ENCODE measurements at regions not wholly inside any gene's neighbourhood (a gene's known extent, or its start where the extent isn't known, plus 50 kb on each side); places are given as distances from the start of the nearest gene placed in this dataset.

GRCh38 chr21:24939291-24939690, 668.0 kb downstream of the MRPL39 start:
- DNase-seq = no peak
- Histone ChIP-seq H3K9me3 (no peaks in the 10 kb centered on the region), H3K4me1 (peaks cover 7% of the 10 kb centered on the region; the same call in 1 of the 2 replicates), H3K36me3 (no peaks in the 10 kb centered on the region), H3K4me3 (ENCODE audit: low read depth, low read length) (no peak overlapping the region), H3K27me3 (no peaks in the 10 kb centered on the region)
- TF ChIP-seq, protein P1, sequence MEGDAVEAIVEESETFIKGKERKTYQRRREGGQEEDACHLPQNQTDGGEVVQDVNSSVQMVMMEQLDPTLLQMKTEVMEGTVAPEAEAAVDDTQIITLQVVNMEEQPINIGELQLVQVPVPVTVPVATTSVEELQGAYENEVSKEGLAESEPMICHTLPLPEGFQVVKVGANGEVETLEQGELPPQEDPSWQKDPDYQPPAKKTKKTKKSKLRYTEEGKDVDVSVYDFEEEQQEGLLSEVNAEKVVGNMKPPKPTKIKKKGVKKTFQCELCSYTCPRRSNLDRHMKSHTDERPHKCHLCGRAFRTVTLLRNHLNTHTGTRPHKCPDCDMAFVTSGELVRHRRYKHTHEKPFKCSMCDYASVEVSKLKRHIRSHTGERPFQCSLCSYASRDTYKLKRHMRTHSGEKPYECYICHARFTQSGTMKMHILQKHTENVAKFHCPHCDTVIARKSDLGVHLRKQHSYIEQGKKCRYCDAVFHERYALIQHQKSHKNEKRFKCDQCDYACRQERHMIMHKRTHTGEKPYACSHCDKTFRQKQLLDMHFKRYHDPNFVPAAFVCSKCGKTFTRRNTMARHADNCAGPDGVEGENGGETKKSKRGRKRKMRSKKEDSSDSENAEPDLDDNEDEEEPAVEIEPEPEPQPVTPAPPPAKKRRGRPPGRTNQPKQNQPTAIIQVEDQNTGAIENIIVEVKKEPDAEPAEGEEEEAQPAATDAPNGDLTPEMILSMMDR (IDR thresholded peaks at IDR 0.05; ENCODE audit: low read depth, low read length) = no peak

DNA sequence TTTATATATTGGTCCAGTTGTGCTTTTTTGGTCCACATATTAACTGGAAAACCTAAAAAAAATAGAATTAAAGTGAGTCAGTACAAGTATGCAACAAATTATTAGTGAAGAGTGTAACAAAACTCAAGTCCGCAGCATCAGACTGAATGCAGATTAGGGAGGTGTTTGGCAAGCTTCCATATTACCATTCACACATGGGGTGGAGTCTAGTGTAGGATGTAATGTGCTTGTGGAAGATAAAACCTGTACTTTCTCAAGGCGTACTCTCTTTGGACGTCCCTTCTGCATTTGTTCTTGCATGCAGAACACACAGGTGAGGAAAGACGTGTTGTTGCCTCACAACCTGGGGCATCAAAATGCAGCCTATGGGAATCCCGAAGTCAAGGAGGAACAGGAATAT, 668.7 kb downstream of the MRPL39 start:
- TF ChIP-seq, protein P1 (IDR thresholded peaks at IDR 0.05; ENCODE audit: low read depth, low read length) = no peak
- H3K9me3 ChIP-seq = no peaks in the 10 kb centered on the region
- DNase-seq = no peak

DNA sequence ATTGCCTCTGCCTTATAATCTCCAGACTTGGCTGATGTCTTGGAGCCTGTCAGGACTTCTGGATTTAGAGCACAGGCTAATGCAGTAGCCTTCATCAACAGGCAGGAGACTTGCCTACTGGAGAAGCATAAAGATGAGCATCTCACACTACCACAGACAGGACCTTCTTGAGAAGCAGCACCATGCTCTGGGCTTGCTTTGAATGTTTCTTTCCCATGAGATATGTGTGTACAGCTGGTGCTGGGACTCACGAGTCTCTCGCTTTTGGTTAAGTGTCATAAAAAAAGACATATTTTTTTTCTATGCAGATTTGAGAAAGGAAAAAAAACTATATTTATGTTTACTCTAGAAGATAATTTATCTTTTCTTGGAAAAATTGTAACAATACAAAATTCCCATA, 671.3 kb downstream of the MRPL39 start:
- peaks cover 7% of the 10 kb centered on the region; the same call in 1 of the 2 replicates for H3K4me1 ChIP-seq
- H3K27me3 ChIP-seq = no peaks in the 10 kb centered on the region
- no peaks in the 10 kb centered on the region for H3K9me3 ChIP-seq
- TF ChIP-seq, protein P1 (IDR thresholded peaks at IDR 0.05; ENCODE audit: low read depth, low read length) = no peak
- no peak overlapping the region for H3K4me3 ChIP-seq (ENCODE audit: low read depth, low read length)
- no peaks in the 10 kb centered on the region for H3K36me3 ChIP-seq
- no peak for DNase-seq

More for the DNA sequence above, 668.7 kb downstream of the MRPL39 start:
- Histone ChIP-seq H3K4me1 (peaks cover 7% of the 10 kb centered on the region; the same call in 1 of the 2 replicates), H3K36me3 (no peaks in the 10 kb centered on the region), H3K27me3 (no peaks in the 10 kb centered on the region), H3K4me3 (ENCODE audit: low read depth, low read length) (no peak overlapping the region)

DNA sequence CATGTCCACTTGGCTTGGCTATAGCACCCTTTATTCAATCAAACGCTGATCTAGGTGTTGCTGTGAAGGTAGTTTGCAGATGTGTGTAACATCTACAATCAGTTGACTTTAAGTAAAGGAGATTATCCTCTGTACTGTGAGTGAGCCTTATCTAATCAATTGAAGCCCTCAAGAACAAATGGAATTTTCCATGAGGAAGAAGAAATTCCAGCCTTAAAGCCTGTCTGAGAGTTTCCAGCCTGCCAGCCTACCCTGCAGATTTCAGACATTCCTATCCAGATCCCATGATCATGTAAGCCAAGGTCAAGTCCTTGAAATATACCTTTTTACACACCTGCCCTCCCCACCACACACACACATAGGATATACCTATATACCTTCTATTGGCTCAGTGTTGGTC, 696.7 kb downstream of the MRPL39 start:
- H3K4me1 ChIP-seq = no peaks in the 10 kb centered on the region
- TF ChIP-seq, protein P1 (IDR thresholded peaks at IDR 0.05; ENCODE audit: low read depth, low read length) = no peak
- H3K27me3 ChIP-seq = no peaks in the 10 kb centered on the region
- H3K4me3 ChIP-seq (ENCODE audit: low read depth, low read length) = no peak overlapping the region
- DNase-seq = no peak
- H3K36me3 ChIP-seq = no peaks in the 10 kb centered on the region
- no peaks in the 10 kb centered on the region for H3K9me3 ChIP-seq

DNA sequence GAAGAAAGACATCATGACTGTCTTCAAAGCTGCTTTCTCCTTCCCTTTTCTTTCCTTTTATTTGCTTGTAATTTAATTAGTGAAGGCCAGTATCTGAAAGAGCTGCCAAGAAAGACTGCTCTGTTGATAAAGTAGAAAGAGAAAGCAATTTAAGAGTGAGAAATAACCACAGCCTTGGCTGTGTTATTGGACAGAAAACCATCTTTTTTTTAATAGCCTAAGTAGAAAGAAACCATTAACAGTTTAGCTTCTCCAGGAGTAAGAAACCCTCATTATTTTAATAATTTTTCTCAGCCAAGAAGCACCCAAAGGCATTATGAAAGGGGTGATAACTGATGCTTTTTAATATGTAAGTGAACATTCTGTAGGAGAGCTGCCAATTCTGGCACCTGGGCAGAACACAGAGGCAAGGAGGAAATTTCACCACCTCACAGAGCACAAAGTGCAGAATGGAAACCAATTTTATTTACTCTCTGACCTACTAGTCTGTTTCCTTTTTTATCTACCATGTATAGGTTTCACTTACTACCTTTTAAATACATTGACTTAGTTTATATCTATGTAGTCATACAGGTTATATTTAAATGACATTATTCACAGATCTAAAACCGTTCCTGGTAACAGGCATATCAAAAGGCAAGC, 703.2 kb downstream of the MRPL39 start:
- TF ChIP-seq, protein P1 (IDR thresholded peaks at IDR 0.05; ENCODE audit: low read depth, low read length) = no peak
- no peaks in the 10 kb centered on the region for H3K27me3 ChIP-seq
- no peaks in the 10 kb centered on the region for H3K9me3 ChIP-seq
- peaks cover 2% of the 10 kb centered on the region; the same call in 1 of the 2 replicates for H3K4me1 ChIP-seq
- no peak for DNase-seq
- no peak overlapping the region for H3K4me3 ChIP-seq (ENCODE audit: low read depth, low read length)
- H3K36me3 ChIP-seq = no peaks in the 10 kb centered on the region

- peaks cover 19% of the 10 kb centered on the region for H3K4me1 ChIP-seq
- H3K9me3 ChIP-seq = no peaks in the 10 kb centered on the region
- no peaks in the 10 kb centered on the region for H3K27me3 ChIP-seq
- TF ChIP-seq, protein P1 (IDR thresholded peaks at IDR 0.05; ENCODE audit: low read depth, low read length) = no peak
- no peak overlapping the region for H3K4me3 ChIP-seq (ENCODE audit: low read depth, low read length)
- H3K36me3 ChIP-seq = no peaks in the 10 kb centered on the region
- DNase-seq = no peak
Measured at GRCh38 chr21:24899138-24899537, 708.1 kb downstream of the MRPL39 start.
